DMS79 treated with DMSO at 0.1 percent for 48 hours (cell line): ENCODE measurements at regions not wholly inside any gene's neighbourhood (a gene's known extent, or its start where the extent isn't known, plus 50 kb on each side); places are given as distances from the start of the nearest gene placed in this dataset.
"Not testable (repeated sequence)": the region's sequence is repeated elsewhere in the genome, so short reads cannot be mapped to it uniquely, and the experiment has no call there.

Source experiments
- DNase-seq: peaks from one replicate; lab custom pipeline; 2025; lab: John Stamatoyannopoulos, UW

- DNase-seq: no peak
Observed at GRCh38 chr9:28923351-28923750, 1350.1 kb upstream of the C9orf72 start.

- DNase-seq: no peak
Observed at GRCh38 chr9:28925157-28925556, 1351.9 kb upstream of the C9orf72 start.

- DNase-seq: no peak
Observed at GRCh38 chr9:28926306-28926705, 1353.0 kb upstream of the C9orf72 start.

- DNase-seq: no peak
Observed at GRCh38 chr9:28927691-28928090, 1354.4 kb upstream of the C9orf72 start.

GRCh38 chr9:28929433-28929832 lies 1356.2 kb upstream of the C9orf72 start:
- DNase-seq: no peak

GRCh38 chr9:28930766-28931165 lies 1357.5 kb upstream of the C9orf72 start:
- DNase-seq: no peak

GRCh38 chr9:28934111-28934510 lies 1360.8 kb upstream of the C9orf72 start:
- no peak for DNase-seq

- DNase-seq: no peak
Observed at GRCh38 chr9:28938981-28939380, 1365.7 kb upstream of the C9orf72 start.

- no peak for DNase-seq
Observed at GRCh38 chr9:28941856-28942255, 1368.6 kb upstream of the C9orf72 start.

GRCh38 chr9:28942941-28943340 lies 1369.7 kb upstream of the C9orf72 start:
- DNase-seq: no peak

- DNase-seq: no peak
Observed at GRCh38 chr9:28946648-28947047, 1373.4 kb upstream of the C9orf72 start.

- no peak for DNase-seq
Observed at GRCh38 chr9:28951945-28952344, 1378.7 kb upstream of the C9orf72 start.

- no peak for DNase-seq
Observed at GRCh38 chr9:28956116-28956880, 1383.0 kb upstream of the C9orf72 start.

- no peak for DNase-seq
Observed at GRCh38 chr9:28960602-28961001, 1387.3 kb upstream of the C9orf72 start.

- DNase-seq: no peak
Observed at GRCh38 chr9:28961623-28962022, 1388.3 kb upstream of the C9orf72 start.

GRCh38 chr9:28967226-28967625 lies 1393.9 kb upstream of the C9orf72 start:
- DNase-seq: no peak

GRCh38 chr9:28970241-28970654 lies 1397.0 kb upstream of the C9orf72 start:
- no peak for DNase-seq

GRCh38 chr9:28971881-28972280 lies 1398.6 kb upstream of the C9orf72 start:
- DNase-seq: no peak

- DNase-seq: no peak
Observed at GRCh38 chr9:28976250-28976649, 1403.0 kb upstream of the C9orf72 start.

- no peak for DNase-seq
Observed at GRCh38 chr9:28976684-28977083, 1403.4 kb upstream of the C9orf72 start.

GRCh38 chr9:28981129-28981528 lies 1407.8 kb upstream of the C9orf72 start:
- no peak for DNase-seq

GRCh38 chr9:28981711-28982110 lies 1408.4 kb upstream of the C9orf72 start:
- DNase-seq: no peak

GRCh38 chr9:28984016-28984415 lies 1410.7 kb upstream of the C9orf72 start:
- DNase-seq: no peak

GRCh38 chr9:28990009-28990408 lies 1416.7 kb upstream of the C9orf72 start:
- DNase-seq: not testable (repeated sequence)
